GM21576 (cell line): ENCODE measurements at regions not wholly inside any gene's neighbourhood (a gene's known extent, or its start where the extent isn't known, plus 50 kb on each side); places are given as distances from the start of the nearest gene placed in this dataset.
"Not testable (repeated sequence)": the region's sequence is repeated elsewhere in the genome, so short reads cannot be mapped to it uniquely, and the experiment has no call there.

ENCODE experiments used
- ATAC-seq: cut with Tn5 transposase; IDR thresholded peaks from one replicate; pipeline ENCODE4 v1.9.1; 2021; ENCODE audit warnings: mild to moderate bottlenecking, moderate library complexity; ENCODE audit not compliant: unreplicated experiment

- no peak for ATAC-seq
Measured at GRCh38 chr10:130968511-130968910, 343.0 kb downstream of the TCERG1L start.

DNA sequence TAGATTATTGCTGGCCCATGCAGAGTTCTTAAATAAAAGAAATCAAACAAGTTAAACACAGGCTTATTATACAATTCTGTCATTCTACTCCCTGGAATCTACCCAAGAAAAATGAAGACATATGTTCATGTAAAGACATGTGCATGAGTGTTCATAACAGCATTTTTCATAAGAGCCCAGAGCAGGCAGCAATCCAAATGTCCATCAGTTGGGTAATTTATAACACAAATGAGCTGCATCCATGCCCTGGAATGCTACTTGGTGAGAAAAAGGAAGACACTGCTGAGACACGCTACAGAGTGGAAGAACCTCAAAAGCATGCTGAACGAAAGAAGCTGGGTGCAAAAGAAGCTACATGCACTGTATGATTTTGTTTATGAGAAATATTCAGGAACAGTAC is 342.6 kb downstream of the TCERG1L start:
- ATAC-seq: no peak

DNA sequence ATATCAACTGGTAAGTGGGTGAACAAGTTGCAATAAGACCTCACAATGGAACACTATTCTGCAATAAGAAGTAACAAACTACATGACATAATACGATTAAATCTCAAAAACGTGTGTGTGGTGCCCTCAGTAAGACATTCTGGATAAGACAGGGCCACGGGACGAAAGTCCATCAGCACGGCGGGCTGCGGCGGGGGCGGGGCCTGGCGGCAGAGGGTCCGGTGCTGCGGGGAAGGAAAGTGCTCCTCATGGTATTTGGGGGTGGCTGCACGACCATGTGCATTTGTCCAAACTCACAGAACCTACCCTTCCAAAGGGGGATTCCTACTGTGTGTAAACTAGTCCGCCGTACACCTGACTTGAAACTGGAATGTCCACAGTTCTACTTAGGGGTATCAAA is 341.8 kb downstream of the TCERG1L start:
- ATAC-seq: no peak

- no peak for ATAC-seq
Measured at GRCh38 chr10:130970341-130971122, 341.0 kb downstream of the TCERG1L start.

DNA sequence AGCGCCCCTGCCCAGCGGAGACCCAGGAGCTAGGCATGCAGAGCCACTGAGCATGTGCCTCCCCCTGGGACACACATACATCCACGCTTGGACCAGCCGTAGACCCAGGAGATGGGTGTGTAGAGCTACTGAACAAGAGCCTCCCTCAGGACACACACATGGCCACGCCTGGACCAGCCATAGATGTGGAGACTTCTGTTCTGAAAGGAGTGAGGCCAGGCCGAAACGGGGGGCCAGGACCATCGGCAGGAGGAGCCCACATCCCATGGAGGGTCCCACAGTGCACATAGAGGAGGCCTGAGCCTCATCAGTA is 340.4 kb downstream of the TCERG1L start:
- ATAC-seq: no peak

GRCh38 chr10:130973127-130973839 is 338.2 kb downstream of the TCERG1L start:
- no peak for ATAC-seq

DNA sequence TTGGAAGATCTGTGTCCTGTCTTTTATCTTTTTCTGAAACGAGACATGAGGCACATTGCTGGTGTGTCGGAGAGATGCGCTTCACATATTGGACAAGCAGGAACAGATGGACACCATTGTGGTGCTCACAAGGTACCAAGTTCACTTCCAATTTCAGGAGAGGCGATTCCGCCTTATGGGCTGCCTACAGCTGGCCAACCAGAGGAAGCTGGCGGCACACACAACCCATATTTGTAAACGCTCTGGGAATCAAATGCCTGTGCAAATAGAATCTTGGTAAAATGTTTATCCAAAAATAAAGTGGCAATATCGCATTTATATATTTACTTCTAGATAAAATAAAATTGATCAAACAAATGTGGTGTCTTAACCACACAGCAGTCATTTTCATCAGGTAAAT is 337.4 kb downstream of the TCERG1L start:
- ATAC-seq: no peak

DNA sequence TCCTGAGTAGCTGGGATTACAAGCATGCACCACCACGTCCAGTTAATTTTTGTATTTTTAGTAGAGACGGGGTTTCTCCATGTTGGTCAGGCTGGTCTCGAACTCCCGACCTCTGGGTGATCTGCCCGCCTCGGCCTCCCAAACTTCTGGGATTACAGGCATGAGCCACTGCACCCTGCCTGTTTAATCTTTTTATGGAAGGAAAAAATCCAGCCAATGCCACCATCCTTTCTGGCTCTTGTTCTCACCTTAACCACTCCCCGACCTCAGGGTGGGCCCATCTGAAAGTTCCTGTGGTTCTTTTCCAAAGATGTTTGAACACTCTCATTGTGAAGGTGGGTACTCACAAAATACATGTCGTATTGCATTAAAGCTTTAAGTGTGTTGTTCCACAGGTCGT is 336.2 kb downstream of the TCERG1L start:
- not testable (repeated sequence) for ATAC-seq

GRCh38 chr10:130982802-130983201 is 328.7 kb downstream of the TCERG1L start:
- no peak for ATAC-seq

DNA sequence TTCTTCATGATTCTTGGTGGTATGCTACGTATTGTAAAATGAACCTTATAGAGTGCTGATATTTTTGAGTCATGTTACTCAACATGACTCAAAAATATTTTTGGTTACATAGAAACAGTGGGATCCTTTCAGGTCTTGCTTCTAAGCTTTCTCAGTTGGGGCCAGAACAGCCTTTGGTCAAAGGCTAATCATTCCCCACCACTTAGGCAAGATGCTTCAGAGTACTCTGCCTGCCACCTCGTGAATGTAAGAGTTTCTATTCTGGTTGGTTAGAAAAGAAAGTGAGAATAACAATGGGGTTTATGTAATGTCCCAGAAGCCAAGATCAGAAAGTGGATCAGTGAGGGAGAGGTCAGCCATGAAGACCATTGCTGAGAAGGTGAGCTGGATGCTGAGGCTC is 327.8 kb downstream of the TCERG1L start:
- no peak for ATAC-seq

DNA sequence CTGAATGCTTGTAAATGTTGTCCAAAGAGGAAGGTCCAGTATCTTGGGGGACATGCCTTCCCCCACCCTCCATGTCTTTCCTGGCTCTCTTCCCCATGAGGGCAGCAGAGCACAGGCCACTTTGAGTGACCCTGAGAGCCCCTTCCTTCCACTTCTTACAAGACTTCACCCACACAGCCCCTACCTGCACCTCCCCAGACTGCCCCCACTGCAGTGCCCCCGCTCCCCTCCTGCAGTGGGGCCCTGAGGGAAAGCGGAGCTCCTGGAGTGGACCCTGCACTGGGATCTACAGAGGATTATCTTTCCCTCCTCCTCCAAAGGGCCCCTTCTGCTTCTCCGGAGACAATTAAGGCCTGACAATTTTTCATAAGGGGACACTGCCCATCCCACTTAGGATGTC is 326.8 kb downstream of the TCERG1L start:
- ATAC-seq: no peak

DNA sequence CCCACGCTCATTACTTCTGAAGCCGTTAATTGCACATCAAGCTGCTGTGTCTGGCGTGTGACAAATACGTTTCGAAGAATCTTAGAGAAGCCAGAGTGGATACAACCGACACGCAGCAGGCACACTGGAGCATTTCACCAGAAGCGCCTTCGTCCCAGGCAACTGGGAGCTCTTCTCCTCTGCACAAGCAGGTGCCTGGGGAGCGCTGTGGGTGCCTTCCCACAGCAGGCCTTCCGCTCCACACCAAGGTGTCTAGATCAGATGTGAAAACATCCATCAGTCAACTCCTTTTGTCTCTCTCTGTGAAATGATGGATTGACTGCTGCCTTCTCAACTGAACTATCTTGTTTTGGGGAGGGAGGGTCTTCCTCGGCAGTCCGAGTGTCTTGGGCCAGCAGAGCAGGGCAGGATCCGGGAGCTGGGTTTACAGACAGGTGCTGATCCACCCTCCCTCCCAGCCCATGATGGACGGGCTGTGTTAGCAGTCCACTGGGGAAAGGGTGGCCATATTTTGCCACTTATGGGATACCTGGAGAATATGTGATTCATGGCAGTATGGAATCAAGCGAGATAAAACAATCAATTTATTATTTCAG is 326.3 kb downstream of the TCERG1L start:
- ATAC-seq: no peak

DNA sequence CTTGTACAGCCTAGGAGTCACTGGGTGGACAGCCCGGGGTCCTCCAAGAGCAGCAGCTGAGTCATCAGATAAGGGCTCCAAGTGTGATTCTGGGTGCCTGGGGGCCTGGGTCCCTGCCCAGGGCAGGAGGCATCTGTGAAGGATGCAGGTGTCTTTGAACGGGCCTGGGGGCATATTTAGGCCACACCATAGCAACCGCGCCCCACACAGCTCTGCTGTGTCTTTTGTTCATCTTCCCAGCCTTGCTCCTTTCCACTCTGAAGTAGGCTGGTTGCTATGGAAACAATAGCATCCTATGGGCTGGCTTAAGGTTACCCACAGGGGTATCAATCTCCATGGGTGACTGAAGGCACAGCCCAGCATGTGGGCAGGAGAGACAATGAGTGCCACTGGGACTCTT is 324.7 kb downstream of the TCERG1L start:
- no peak for ATAC-seq

DNA sequence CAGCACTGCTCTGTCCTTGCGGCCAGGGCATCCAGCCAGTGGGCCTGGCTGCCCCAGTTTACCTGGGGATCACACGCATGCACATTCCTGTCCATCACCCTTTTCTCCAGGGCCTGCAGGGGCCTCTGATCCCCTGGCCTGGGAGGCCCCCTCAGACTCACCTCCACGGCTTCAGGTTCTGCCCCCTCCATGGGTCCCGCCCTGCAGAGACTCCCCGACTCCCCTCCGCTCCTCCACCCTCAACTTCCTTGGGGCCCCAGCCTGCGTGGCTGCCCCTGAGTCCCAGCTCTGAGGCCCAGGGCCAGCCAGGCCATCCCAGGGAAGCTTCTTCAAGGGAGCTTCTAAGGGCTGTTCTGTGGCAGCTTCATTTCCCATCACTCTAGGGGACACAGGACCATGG is 324.1 kb downstream of the TCERG1L start:
- ATAC-seq: no peak

GRCh38 chr10:130989670-130990232 is 321.8 kb downstream of the TCERG1L start:
- no peak for ATAC-seq

DNA sequence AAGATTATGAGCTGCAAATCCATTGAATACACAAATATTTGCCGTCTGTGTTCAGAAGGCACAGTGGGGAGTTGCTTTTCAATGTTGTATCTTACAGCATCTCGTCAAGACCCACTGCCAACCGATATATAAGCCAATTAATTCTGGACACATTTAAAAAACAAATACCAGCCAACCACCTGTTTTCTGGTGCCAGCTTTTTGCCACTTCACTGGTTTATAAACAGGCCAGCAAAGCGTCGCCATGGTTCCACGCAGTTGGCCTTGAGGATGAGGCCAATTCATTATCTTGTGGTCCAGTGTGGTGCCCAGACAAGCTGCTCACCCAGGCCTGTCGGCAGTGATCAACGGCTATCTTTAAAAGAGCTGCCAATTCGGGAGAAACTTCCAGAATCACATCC is 321.0 kb downstream of the TCERG1L start:
- no peak for ATAC-seq

- ATAC-seq: no peak
Measured at GRCh38 chr10:130992802-130993523, 318.6 kb downstream of the TCERG1L start.

DNA sequence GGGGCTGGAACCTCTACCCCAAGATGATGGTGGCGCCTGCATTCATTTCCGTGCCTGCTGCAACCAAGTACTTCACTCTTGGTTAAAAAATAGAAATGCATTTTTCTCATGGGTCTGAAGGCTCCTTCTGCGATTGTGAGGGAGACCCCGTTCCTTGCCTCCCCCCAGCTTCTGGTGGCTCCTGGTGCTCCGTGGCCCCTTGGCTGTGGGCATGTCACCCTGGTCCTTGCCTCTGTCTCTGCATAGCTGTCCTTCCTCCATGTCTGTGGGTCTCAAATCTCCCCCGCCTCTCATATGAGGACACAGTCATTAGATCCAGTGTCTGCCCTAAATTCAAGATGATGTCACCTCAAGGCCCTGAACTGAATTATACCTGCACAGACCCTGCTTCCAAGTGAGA is 317.9 kb downstream of the TCERG1L start:
- ATAC-seq: no peak

GRCh38 chr10:130994191-130994590 is 317.3 kb downstream of the TCERG1L start:
- no peak for ATAC-seq

GRCh38 chr10:130994845-130995244 is 316.7 kb downstream of the TCERG1L start:
- no peak for ATAC-seq
